ENCODE measurements at regions not wholly inside any gene's neighbourhood (a gene's known extent, or its start where the extent isn't known, plus 50 kb on each side); places are given as distances from the start of the nearest gene placed in this dataset.

DNA sequence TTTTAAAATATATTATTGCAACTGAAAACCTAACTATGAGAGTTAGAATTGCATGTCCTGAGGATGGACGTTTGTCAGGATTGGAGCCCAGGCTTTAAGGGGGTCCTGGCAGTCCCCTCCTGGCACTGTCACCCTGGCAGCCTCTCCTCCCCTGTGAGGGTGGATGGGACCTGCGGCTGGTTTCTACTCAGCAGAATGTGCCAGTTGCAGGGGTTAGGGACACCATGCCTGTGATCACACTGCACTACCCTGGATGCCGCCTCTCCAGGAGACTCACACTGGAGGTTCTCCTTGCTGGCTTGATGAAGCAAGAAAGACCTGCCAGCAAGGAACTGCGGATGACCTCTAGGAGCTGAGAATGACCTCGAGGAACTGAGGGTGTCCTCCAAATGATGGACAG is 356.7 kb upstream of the MYT1L start:
- no peak for DNase-seq

DNA sequence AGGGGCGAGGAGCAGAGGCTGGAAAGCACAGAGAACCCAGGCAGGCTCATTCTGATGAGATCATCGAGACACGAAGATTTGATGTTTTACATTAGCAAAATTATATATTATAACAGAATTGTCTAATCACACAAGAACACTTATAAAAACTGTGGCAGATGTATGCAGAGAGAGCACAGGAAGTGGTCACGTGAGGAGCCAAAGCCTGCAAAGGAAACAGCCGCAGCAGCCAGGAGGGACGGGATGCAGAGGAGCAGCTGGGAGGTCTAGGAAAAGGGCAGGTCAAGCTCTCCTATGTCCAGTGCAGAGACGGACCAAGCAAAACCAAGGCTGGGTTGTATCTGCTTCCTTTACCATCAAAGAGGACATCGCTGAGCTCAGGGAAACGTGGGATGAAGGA is 355.1 kb upstream of the MYT1L start:
- no peak for DNase-seq

DNA sequence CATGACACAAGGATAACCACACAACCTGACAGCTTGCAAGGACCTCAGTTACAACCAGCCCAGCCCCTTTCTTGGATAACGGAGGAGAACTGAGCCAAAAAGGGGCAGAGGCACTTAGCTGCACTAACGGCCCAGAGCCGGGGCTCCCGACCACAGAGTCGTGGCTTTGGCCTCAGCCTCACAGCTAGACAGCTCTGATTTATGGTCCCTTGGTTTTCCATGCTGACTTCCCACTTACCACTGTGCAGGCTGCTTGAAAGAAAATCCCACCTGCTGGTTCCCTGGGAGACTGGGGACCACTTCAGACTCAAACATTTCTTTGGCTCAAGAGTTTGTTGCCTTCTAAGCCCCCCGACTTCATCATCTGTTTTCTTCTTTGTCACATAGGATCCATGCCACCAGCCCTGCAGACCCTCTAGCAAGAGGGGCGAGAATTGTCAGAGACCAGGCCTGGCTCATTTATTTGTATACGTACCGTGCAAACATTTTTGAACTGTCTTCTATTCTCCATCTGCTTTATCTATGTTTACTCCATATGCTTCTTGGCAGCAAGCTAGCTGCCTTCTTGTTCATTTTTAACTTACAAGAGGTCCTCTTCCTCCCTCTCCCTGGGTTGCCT is 352.6 kb upstream of the MYT1L start:
- no peak for DNase-seq

DNA sequence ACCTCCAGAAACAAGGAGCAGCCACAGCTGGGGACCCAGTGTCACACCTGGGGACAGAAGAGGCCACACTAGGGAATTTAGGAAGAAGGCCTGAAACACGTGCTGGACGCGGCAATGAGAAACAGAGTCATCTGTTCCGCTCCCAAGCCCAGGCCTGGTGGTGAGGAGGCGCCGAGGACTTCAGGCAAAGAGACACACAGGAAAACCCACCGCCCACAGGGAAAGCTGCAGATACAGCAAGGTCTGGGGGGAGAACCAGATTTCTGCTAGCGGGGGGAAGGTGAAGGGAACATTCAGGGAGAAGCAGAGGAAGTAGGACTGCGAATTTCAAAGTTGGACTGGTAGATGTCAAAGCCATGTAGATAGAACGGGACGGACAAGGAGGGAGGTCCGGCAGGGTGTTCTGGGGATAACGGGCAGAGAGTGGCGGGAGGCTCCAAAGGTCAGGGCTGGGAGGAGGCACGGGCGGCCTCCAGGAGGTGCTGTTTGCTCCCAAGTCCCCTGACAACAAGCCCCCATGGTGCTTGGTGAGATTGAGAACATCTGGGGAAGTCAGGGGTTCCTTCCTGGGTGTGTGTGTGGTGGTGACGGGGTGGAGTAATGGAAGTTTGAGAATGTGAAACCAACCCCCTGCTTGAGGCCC is 351.7 kb upstream of the MYT1L start:
- DNase-seq = no peak

DNA sequence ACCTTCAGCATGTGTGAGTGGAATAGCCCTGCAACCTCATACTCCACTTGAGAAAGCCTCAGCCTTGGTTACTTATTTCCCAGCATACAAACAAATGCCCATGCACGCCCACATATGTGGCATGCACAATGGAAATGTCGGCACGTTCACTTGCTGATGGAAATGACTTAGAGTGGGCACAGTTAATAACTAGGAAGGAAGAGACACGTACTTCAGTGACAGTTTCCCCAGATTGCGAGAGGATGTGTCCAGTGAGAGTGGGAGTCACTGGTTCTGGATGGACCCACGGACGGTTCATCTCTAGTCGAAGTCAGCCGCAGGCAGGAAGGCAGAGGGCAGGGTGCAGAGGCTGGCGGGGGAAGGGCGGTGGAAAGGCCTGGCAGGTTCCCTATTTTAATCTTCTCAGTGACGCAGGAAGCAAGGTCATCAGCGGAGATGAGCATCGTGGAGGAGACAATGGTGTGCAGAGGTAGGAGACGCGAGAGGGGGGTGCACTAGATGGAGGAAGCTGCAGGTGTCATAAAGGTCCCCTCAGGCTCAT is 350.7 kb upstream of the MYT1L start:
- no peak for DNase-seq

DNA sequence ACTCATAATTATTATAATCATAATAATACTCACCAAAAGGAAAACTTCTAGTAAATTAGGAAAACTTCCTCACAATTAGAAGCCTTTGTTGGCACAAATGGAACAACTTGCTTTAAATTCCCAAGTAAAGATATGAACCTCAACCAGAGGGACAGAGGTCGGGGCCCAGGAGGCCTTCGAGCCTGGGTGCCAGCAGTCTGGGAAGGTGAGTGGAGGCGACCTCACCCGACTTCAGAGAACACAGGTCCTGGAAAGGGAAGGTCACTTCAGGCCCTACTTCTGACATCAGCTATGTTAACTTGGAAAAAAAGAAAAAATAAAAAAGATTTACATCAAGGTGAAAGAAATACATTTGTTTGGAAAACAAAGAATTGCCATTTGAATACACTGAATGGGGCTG is 350.0 kb upstream of the MYT1L start:
- no peak for DNase-seq

DNA sequence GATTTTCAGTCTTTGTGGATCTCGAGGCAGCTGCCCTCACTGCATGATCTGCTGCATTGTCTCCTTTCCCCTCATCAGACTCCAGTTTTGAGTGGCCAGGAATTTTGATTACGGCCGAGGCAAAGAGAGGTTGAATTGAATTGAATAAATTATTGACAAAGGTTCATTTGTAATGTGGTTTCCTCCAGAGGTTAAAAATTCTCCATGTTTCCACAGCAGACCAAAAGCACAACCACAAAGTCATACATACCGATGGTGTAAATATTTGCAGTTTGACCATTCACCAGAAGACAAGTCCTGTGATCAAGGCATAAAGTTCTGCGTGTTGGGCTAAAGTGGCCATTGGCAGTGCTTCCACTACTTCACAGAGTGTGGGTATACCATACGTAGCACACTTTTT is 343.8 kb upstream of the MYT1L start:
- DNase-seq = no peak

DNA sequence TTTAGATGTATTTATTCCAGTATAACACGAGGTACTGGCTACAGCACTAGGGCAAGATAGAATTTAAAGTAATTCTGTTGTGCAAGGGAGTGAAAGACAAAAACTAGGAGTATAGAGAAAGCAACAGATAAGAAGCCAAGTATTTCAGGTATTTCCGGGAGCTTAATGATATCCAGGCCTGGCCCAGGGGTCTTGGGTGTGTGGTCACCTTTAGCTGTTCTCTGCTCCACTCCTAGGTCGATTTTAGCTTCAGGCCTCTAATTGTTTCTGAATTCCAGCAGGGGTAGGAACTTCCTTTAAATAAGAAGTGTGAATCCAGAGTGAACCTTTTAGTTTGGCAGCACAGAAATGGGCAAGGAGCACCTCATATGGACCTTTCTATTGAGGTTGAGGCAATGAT is 342.3 kb upstream of the MYT1L start:
- DNase-seq = no peak

DNA sequence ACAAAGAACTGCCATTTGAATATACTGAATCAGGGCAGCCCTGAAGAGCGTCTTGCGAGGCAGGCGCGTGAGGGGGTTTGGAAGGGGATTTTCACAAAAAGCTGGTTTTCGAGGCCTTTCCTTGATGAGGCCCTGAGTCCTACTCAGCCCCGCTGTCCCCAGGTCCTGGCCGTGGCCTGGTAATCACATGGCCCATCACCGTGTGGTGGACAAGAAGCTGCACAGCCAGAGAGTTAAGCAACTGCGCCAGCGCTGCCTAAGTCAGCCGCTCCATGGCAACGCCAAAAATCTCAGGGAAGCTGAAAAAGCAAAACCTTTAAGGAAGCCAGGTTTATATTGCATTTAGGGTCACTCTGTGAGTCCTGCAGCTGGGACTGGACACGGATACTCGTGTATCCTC is 341.2 kb upstream of the MYT1L start:
- no peak for DNase-seq

DNA sequence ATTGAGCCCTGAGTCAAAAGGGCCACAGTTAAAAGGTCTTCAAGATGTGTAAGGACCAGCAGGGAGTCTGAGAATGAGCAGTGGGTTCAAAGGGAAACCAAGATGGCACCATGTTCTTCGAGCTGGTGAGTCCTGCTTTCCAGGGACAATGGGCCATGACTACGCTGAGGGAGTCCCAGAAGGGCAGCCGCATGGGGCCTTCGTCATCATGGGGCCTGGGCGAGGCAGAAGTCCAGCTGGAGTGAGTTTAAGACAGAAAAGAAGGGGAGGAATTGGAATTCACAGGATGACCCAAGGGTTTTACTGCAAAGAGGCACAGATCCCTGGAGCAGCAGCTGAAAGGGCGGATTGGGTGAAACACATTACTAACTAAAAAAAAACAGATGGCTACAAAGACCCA is 340.8 kb upstream of the MYT1L start:
- no peak for DNase-seq

DNA sequence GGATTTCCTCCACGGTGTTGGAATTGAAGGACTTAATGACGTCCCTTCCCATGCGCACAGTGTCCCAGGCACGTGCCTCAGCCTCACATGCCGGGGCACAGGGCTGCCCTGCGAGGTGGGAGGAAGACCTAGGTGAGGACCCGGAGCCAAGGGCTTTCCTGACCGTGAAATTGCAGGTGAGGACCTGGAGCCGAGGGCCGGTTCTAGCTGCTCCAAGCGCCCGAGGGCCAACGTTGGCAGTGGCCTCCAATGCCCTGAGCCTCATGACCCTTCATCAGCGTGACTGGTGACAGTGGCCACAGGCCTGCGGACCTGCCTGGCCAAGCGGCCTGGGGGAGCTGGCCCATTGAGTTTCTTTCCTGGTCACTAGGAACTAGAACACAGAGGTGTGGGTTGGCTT is 338.2 kb upstream of the MYT1L start:
- no peak for DNase-seq

DNA sequence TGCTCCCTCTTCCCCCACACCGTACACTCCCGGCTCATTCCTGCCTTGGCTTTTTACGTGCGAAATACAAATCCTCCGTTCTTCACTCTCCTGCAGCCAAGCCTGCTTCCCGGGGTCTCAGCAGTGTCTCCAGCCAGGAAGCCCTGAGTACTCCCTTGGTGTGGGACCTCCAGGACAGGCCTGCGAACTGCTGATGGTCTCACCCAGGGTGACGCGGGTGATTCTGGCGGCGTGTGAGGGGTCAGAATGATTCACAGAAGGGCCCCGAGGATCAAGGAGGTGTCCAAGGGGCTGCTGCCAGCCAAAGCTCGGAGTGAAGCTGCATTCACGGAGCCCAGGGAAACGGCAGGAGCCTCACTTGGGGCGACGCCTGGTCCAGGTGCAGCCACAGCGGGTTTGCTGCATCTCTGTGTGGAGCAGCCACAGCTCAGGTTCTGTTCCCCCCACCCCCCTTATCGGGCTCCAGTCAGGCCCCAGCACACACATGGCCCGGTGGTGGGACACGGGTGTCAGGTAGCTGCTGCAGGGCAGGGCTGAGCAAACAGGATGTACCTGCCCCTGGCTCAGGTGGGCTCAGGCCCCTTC is 337.7 kb upstream of the MYT1L start:
- no peak for DNase-seq

DNA sequence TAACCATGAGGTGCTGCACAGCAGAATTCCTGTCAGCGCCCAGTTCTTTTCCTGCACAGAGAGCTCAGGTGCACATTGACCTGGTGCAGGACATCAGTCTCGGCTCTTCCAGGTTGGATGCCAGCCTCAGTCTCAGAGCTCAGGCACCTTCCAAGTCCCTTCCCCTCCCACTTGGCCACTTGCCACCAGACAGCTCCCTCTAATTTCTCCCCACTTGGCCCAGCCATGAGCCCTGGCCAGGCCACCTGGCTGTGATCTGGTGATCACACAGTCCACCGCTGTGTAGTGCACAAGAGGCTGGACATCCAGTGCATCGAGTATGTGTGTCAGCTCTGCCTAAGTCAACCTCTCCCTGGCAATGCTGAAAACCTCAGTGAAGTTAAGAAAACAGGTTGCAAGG is 336.6 kb upstream of the MYT1L start:
- no peak for DNase-seq

DNA sequence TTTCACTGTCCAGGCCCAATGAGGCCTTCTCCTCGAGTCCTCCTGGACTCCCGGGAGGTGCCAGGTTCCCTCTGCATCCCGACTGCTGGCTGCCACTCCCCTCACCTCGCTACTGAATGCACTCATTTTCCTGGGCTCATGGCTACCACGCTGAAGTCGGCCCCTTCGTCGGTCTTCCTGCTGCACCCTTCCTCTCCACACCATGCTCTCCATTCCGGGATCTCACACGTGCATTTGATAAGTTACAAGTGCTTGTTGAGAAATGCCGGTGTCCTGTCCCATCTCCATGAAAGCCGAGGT is 334.7 kb upstream of the MYT1L start:
- no peak for DNase-seq

DNA sequence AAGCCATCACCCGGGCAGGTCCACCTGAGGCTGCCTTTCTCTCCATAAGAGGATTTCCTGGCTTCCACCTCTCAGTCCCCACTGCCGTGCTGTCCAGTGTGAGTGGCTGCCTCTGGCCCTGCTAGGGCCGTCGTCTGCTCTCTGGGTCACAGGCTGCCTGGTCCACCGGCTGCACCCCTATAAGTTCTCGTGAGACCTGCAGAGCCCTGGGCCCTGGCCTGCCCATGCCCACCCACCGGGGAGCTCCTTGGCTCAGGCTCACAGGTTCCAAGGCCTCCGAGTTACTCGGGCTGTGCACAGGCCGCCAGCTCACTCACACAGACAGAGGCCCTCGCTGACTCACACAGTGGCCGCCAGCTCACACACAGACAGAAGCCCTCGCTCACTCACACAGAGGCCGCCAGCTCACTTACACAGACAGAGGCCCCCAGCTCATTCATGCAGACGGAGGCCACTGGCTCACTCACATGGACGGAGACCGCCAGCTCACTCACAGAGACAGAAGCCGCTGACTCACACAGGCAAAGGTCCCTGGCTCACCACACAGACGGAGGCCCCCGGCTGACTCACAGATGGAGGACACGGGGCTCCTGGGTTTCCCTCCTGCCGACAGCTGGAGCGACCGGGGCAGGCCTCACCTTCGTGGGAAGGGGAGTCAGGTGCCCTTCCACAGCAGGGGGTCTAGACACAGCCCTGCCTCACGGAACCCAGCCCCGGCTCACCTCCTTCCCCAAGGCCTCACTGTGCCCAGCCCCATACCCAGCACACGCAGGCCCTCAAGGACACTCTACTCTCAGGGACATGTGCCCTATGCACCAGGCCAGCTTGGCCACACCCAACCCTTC is 334.1 kb upstream of the MYT1L start:
- DNase-seq = peak; percentile 86

DNA sequence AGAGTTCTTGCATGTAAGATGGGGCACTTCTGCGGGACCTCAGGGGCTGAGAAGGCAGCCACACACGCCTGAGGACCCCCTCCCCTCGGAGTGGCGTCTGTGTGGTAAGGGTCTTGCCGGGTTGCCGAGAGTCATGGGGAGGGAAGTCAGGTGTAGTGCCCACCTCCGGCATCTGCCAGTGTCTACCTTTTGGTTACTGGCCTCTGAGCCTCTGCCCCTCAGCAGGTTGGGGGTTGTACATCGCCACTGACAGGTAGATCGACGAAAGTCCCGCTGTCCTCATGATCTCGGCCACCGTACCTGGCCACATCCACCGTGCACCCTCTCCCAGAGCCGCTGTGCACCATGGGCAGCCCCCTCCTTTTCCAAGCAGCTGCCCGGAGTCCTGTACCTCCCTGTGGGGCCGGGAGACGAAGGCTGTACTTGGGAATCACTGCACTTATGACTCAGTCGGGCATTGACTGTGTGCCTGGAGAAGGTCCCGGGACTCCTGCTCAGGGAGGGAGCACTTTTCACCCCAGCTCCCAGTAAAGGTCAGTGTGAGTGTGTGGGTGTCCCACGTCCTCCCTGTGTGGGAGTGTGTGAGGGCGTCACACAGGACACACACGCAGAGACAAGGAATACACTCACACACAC is 332.4 kb upstream of the MYT1L start:
- peak; percentile 14 for DNase-seq

DNA sequence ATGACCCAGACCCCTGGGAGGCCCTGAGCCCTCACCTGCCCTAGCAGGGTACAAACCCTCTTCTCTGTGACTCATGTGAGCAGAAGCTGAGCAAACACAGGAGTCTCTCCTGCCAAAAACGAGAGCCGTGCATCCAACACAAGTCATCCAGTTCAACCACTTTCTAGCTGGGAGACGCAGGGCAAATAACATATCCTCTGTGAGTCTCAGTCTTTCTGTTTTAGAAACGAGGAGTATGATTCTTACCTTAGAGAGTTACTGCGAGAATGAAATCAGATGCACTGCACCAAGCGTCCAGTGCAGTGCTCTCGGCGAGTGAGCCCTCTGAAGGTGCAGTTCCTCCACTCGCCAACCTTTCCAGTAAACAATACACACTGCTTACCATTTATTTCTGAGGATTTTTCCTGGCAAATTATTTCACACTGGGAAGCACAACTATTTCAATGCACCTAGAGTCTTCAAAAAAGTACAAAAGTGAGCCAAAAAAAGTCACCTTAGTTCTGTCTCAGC is 331.8 kb upstream of the MYT1L start:
- no peak for DNase-seq

DNA sequence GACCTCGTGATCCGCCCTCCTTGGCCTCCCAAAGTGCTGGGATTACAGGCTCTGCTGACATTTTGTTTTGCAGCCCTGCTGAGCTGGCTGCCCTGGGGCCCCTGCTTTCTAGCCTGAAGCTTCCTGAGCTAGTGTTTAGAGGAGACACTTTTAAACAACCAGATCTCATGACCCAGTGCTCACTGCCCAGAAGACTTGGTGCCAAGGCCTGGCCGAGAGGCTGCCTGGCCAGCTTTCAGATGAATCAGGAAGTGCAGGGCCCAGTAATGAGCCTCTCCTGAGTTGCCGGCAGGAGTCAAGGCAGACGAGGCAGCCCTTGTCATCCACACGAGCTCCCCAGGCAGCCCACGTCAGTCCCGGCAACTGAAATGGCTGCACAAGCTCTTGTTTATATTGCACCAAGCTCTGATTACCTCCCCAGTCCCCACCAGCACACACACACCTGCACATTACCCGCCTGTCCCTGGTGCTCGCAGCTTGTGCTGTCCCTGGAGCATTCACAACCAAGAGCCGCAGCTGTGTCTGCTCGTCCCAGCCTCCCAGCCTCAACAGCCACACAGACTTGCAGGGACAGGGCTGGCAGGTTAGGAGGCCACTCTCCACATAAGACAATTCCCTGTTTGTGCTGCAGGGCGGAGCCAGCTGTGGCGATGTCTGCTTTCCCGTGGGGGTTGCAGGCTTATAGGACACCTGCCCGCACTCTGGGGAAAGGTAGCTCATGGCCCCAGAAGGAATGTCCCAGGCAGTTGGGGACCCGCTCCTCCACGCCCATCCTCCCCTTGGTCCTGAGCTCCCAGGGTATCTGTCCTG is 331.2 kb upstream of the MYT1L start:
- DNase-seq = no peak

DNA sequence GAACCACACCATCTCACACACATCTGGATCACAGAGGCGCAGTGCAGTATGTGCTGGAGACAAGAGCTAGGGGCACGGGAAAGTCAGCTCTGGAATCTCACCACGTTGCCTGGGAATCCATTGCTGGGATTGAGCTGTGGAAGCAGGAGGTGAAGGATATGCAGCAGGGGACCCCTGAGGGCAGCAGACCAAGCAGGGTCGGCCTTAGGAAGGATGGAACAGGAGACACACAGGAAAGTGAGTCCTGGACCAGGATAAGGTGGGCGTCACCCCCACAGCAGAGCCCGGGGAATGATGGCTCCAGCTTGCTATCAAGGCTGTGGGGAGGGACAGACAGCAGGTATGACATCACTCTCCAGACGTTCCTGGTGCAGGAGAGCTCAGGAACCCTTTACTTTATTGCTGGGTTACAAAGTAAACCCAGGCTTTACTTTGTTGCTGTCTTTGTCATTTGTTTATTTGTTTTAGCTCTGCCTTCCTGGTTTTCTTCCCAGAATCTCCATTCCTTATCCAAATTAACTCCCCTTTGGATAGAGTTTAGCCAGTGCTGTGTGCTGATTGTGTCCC is 329.8 kb upstream of the MYT1L start:
- no peak for DNase-seq

DNA sequence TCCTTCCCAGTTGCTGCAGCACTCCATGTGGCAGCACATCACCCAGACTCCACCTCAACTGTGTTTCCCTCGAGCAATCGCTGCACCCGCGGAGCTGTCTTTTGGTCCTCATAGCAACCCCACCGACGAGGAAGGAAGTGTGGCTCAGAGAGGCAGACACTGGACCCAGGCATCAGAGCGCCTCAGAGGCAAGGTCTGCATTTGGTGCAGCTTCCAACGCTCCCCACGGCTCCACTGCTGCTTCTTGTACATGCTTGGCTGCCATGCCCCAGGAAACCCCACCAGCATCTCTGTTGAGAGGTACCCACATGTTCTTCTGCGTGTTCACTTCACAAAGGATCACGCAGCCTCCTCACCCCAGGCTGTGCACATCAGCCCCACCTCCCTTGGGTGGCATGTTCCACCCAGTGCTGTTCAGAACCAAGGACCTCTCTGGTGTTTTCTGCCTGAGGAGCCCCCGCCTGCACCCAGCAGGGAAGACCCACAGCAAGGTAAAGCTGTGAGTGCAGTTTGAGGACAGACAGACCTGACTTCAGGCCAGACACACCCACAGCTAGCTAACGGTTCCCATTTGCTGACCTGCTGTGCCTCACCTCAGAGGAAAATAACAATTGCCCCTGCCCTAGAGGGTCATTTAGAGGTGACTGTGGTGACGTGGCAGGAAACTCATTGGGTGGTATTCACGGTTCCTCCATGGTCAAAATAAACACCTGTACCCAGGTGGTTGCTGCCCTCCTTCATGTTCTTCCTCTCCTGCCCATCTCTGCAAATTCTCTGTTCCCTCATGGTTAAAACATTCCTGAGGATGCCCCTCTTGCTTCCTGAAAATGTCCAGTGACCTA is 326.3 kb upstream of the MYT1L start:
- no peak for DNase-seq

Measured in fibroblast of skin of abdomen (primary cell).